ENCODE measurements at regions not wholly inside any gene's neighbourhood (a gene's known extent, or its start where the extent isn't known, plus 50 kb on each side); places are given as distances from the start of the nearest gene placed in this dataset.
A peak's percentile ranks its signal among the peaks of the same experiment; 100 is the strongest.

- no peak for TF ChIP-seq CTCF (IDR thresholded peaks at IDR 0.05)
- H3K4me3 ChIP-seq = no peak overlapping the region
- H3K4me1 ChIP-seq = peaks cover 0 to 50% (median 26%) of the 10 kb centered on the region in 4 donors
- H3K9me3 ChIP-seq = no peaks in the 10 kb centered on the region
- DNase-seq = no peak
- H3K36me3 ChIP-seq = no peaks in the 10 kb centered on the region
- no peak overlapping the region for H3K27ac ChIP-seq
- intact Hi-C loops (cut with DNase I; ENCODE audit: low total_unique reads) = loop anchor here (10.0 kb wide), 1 partner anchor 56 kb away; no protein-coding TSS in a partner anchor
- no peaks in the 10 kb centered on the region for H3K27me3 ChIP-seq
These were observed 141.0 kb upstream of the COL21A1 start for GRCh38 chr6:56388415-56388755.

GRCh38 chr6:56387621-56388414, 140.4 kb upstream of the COL21A1 start:
- Histone ChIP-seq H3K4me1 (peaks cover 0 to 56% (median 26%) of the 10 kb centered on the region in 4 donors), H3K9me3 (no peaks in the 10 kb centered on the region), H3K27me3 (no peaks in the 10 kb centered on the region), H3K36me3 (no peaks in the 10 kb centered on the region), H3K27ac (peak overlapping the region in 1 of 2 donors; percentile 8), H3K4me3 (no peak overlapping the region)
- no peak for TF ChIP-seq CTCF (IDR thresholded peaks at IDR 0.05)
- intact Hi-C loops (cut with DNase I; ENCODE audit: low total_unique reads) = loop anchor here (10.0 kb wide), 1 partner anchor 57 kb away; no protein-coding TSS in a partner anchor
- no peak for DNase-seq

GRCh38 chr6:56386717-56387116, 139.3 kb upstream of the COL21A1 start:
- TF ChIP-seq CTCF (IDR thresholded peaks at IDR 0.05) = no peak

GRCh38 chr6:56385981-56386593, 138.7 kb upstream of the COL21A1 start:
- no peak for TF ChIP-seq CTCF (IDR thresholded peaks at IDR 0.05)
- intact Hi-C loops (cut with DNase I; ENCODE audit: low total_unique reads) = loop anchor here (10.0 kb wide), 1 partner anchor 59 kb away; no protein-coding TSS in a partner anchor
- H3K9me3 ChIP-seq = no peaks in the 10 kb centered on the region
- DNase-seq = no peak
- no peak overlapping the region for H3K4me3 ChIP-seq
- peak overlapping the region; percentile 53 to 74 for H3K27ac ChIP-seq
- no peaks in the 10 kb centered on the region for H3K27me3 ChIP-seq
- peaks cover 0 to 56% (median 26%) of the 10 kb centered on the region in 4 donors for H3K4me1 ChIP-seq
- H3K36me3 ChIP-seq = no peaks in the 10 kb centered on the region

More at GRCh38 chr6:56386717-56387116, 139.3 kb upstream of the COL21A1 start:
- Histone ChIP-seq H3K4me3 (no peak overlapping the region), H3K9me3 (no peaks in the 10 kb centered on the region), H3K4me1 (peaks cover 0 to 56% (median 26%) of the 10 kb centered on the region in 4 donors), H3K36me3 (no peaks in the 10 kb centered on the region), H3K27me3 (no peaks in the 10 kb centered on the region), H3K27ac (peak overlapping the region in 1 of 2 donors; percentile 74)
- intact Hi-C loops (cut with DNase I; ENCODE audit: low total_unique reads) = loop anchor here (10.0 kb wide), 1 partner anchor 58 kb away; no protein-coding TSS in a partner anchor
- no peak for DNase-seq

GRCh38 chr6:56383160-56383559, 135.8 kb upstream of the COL21A1 start:
- Histone ChIP-seq H3K27ac (peak overlapping the region; percentile 53 to 74), H3K9me3 (no peaks in the 10 kb centered on the region), H3K36me3 (no peaks in the 10 kb centered on the region), H3K4me1 (peaks cover 0 to 68% (median 29%) of the 10 kb centered on the region in 4 donors), H3K4me3 (no peak overlapping the region), H3K27me3 (no peaks in the 10 kb centered on the region)
- intact Hi-C loops (cut with DNase I; ENCODE audit: low total_unique reads) = loop anchor here (10.0 kb wide), 1 partner anchor 62 kb away; no protein-coding TSS in a partner anchor
- no peak for DNase-seq
- TF ChIP-seq CTCF (IDR thresholded peaks at IDR 0.05) = no peak
